ENCODE measurements at regions not wholly inside any gene's neighbourhood (a gene's known extent, or its start where the extent isn't known, plus 50 kb on each side); places are given as distances from the start of the nearest gene placed in this dataset.
"Not testable (repeated sequence)": the region's sequence is repeated elsewhere in the genome, so short reads cannot be mapped to it uniquely, and the experiment has no call there.

- TF ChIP-seq, protein P1, sequence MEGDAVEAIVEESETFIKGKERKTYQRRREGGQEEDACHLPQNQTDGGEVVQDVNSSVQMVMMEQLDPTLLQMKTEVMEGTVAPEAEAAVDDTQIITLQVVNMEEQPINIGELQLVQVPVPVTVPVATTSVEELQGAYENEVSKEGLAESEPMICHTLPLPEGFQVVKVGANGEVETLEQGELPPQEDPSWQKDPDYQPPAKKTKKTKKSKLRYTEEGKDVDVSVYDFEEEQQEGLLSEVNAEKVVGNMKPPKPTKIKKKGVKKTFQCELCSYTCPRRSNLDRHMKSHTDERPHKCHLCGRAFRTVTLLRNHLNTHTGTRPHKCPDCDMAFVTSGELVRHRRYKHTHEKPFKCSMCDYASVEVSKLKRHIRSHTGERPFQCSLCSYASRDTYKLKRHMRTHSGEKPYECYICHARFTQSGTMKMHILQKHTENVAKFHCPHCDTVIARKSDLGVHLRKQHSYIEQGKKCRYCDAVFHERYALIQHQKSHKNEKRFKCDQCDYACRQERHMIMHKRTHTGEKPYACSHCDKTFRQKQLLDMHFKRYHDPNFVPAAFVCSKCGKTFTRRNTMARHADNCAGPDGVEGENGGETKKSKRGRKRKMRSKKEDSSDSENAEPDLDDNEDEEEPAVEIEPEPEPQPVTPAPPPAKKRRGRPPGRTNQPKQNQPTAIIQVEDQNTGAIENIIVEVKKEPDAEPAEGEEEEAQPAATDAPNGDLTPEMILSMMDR (IDR thresholded peaks at IDR 0.05): no peak
- no peak overlapping the region for H3K27ac ChIP-seq
Measured at GRCh38 chr2:61623747-61624146, 85.6 kb upstream of the XPO1 start.

- H3K27ac ChIP-seq: no peak overlapping the region
Measured at GRCh38 chr2:61620244-61621159, 82.3 kb upstream of the XPO1 start.

DNA sequence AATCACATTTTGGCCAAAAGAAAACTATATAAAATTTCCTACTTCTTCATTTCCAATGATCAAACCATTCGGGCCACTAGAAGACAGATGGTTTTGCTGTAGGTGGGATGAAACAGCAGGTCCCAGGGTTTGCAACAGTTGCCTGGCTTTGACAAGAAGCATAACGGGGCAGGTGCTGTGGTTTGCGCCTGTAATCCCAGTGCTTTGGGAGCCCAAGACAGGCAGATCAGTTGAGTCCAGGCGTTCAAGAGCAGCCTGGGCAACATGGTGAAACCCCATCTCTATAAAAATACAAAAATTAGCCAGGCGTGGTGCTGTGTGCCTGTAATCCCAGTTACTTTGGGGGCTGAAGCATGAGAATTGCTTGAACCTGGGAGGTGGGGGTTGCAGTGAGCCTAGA is 81.4 kb upstream of the XPO1 start:
- no peak overlapping the region for H3K27ac ChIP-seq
- TF ChIP-seq, protein P1 (IDR thresholded peaks at IDR 0.05): no peak
- no peak for TF ChIP-seq ZFX (IDR thresholded peaks at IDR 0.05; ENCODE audit: borderline replicate concordance)

More at GRCh38 chr2:61620244-61621159, 82.3 kb upstream of the XPO1 start:
- TF ChIP-seq, protein P1 (IDR thresholded peaks at IDR 0.05): no peak
- no peak for TF ChIP-seq ZFX (IDR thresholded peaks at IDR 0.05; ENCODE audit: borderline replicate concordance)

DNA sequence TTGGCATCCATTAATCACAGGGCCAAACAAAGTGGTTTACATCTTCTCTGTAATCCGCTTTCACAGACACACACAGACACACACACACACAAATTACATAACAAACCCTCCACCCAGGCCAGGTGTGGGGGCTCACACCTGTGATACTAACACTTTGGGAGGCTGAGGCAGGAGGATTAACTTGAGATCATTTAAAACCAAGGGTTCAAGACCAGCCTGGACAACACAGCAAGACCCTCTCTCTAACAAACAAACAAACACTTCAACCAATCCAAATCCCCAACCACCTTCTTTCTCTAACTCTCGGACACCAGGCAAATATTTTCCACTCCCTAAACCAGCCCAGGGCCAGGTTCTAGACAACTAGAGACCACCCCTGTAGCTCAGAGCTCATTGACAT is 79.5 kb upstream of the XPO1 start:
- H3K27ac ChIP-seq: no peak overlapping the region
- TF ChIP-seq, protein P1 (IDR thresholded peaks at IDR 0.05): no peak
- no peak for TF ChIP-seq ZFX (IDR thresholded peaks at IDR 0.05; ENCODE audit: borderline replicate concordance)

GRCh38 chr2:61605245-61605644 is 67.1 kb upstream of the XPO1 start:
- TF ChIP-seq, protein P1 (IDR thresholded peaks at IDR 0.05): no peak
- no peak overlapping the region for H3K27ac ChIP-seq

DNA sequence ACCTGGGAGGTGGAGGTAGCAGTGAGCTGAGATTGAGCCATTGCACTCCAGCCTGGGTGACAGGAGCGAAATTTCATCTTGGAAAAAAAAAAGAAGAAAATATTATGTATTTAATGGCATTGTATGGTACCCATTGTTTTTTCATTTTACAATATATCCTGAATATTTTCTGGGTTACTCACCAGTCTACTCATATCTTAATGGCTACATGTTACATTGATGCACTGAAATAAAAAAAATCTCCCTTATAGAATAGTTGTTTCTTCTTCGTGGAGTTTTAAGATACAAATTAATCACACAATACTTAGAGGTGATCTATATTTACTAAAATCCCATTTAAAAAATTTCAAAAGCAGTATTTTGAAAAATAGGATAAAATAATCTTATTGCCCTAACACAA is 66.3 kb upstream of the XPO1 start:
- H3K27ac ChIP-seq: no peak overlapping the region
- TF ChIP-seq ZFX (IDR thresholded peaks at IDR 0.05; ENCODE audit: borderline replicate concordance): no peak
- TF ChIP-seq, protein P1 (IDR thresholded peaks at IDR 0.05): no peak

DNA sequence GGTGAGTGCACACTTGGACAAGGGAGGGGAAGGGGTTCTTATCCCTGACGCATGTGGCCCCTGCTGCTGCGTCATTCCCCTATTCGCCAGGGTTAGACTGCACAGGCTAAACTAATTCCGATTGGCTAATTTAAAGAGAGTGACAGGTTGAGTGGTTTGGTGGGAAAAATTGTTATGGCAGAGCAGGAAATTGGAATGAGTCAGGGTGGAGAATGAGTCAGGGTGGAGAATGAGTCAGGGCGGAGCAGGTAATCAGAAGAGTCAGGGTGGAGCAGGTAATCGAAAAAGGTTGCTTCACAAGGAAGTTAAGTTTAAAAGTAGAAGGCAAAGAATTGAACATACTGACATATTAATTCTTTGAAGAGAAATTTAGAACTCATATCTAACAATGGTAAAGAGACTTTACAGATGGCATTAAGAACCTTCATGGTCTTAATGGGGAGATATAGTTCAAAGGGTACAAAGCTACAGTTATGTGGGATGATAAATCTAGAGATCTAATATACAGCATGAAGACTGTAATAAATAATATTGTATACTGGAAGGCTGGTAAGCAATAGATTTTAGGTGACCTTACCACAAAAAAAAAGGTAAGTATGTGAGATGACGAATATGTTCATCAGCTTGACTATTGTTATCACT is 60.5 kb upstream of the XPO1 start:
- not testable (repeated sequence) for H3K27ac ChIP-seq

Measured in 22Rv1 (cell line).